ENCODE measurements at regions not wholly inside any gene's neighbourhood (a gene's known extent, or its start where the extent isn't known, plus 50 kb on each side); places are given as distances from the start of the nearest gene placed in this dataset.

GRCh38 chr11:16412525-16413172, 56.3 kb upstream of the SOX6 start:
- no peak for TF ChIP-seq CTCF (IDR thresholded peaks at IDR 0.05; ENCODE audit: extremely low read depth, missing control alignments)
- DNase-seq (ENCODE audit: low spot score) = peak; percentile 3

GRCh38 chr11:16410479-16410878, 54.1 kb upstream of the SOX6 start:
- no peak for DNase-seq (ENCODE audit: low spot score)
- TF ChIP-seq CTCF (IDR thresholded peaks at IDR 0.05; ENCODE audit: extremely low read depth, missing control alignments) = no peak

GRCh38 chr11:16408619-16409018, 52.3 kb upstream of the SOX6 start:
- DNase-seq (ENCODE audit: low spot score) = no peak
- TF ChIP-seq CTCF (IDR thresholded peaks at IDR 0.05; ENCODE audit: extremely low read depth, missing control alignments) = no peak

GRCh38 chr11:16406226-16406625, 49.9 kb upstream of the SOX6 start:
- TF ChIP-seq CTCF (IDR thresholded peaks at IDR 0.05; ENCODE audit: extremely low read depth, missing control alignments) = no peak
- DNase-seq (ENCODE audit: low spot score) = no peak
